GM19463 (cell line): ENCODE measurements at regions not wholly inside any gene's neighbourhood (a gene's known extent, or its start where the extent isn't known, plus 50 kb on each side); places are given as distances from the start of the nearest gene placed in this dataset.
A peak's percentile ranks its signal among the peaks of the same experiment; 100 is the strongest.
"Not testable (repeated sequence)": the region's sequence is repeated elsewhere in the genome, so short reads cannot be mapped to it uniquely, and the experiment has no call there.

Source experiments
- ATAC-seq: cut with Tn5 transposase; IDR thresholded peaks from one replicate; pipeline ENCODE4 v1.9.1; 2021; ENCODE audit warnings: mild to moderate bottlenecking, moderate library complexity; ENCODE audit not compliant: unreplicated experiment

DNA sequence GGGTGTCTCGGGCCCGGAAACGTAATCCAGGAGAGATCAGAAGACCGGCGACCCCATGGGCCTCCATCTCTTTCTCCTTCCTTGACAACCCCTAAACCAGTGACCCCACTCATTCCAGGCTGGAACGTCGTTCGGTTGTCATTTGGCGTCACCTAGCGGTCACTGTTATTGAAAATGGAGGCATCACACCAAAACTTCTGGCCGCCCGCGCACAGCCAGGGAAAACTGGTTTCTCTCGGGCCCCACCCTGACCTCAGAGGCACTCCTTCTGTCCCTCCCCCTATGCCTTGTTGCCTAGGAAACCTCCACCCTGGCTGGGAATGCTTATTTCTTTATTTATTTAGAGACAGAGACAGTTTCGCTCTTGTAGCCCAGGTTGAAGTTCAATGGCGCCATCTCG, 2327.3 kb upstream of the TPTE start:
- ATAC-seq: peak; percentile 74

DNA sequence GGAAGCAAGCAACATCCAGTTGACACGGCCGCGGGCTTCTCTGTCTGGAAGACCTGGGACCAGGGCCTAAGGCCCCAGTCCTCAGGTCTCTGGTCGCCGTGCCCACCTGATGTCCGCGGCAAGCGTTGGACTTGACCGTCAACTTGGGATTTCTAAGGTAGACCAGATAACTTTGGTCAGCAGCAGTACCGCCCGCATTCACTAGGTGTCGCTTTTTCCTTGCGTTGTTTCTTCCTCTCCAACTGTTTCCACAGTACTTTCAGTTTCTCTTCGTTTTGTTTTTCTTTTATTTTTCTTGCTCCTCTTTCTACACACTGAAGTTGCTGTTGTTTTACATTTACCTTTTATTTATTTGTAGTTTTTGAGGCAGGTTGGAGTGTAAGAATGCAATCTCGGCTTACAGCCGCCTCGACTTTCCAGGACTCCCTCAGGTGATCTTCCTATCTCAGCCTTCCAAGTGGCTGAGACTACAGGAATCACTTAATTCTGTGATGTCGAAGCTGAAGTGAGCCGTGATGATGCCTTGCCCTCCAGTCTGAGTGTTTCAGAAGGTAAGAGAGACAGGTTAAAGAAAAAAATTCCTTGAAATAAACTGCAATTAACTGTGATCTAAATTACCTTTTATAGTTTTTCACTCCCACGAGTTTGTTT, 2323.9 kb upstream of the TPTE start:
- not testable (repeated sequence) for ATAC-seq

GRCh38 chr21:8205094-8205891, 2316.1 kb upstream of the TPTE start:
- ATAC-seq: not testable (repeated sequence)

DNA sequence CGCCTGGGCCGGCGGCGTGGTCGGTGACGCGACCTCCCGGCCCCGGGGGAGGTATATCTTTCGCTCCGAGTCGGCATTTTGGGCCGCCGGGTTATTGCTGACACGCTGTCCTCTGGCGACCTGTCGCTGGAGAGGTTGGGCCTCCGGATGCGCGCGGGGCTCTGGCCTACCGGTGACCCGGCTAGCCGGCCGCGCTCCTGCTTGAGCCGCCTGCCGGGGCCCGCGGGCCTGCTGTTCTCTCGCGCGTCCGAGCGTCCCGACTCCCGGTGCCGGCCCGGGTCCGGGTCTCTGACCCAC, 2315.5 kb upstream of the TPTE start:
- ATAC-seq: not testable (repeated sequence)

DNA sequence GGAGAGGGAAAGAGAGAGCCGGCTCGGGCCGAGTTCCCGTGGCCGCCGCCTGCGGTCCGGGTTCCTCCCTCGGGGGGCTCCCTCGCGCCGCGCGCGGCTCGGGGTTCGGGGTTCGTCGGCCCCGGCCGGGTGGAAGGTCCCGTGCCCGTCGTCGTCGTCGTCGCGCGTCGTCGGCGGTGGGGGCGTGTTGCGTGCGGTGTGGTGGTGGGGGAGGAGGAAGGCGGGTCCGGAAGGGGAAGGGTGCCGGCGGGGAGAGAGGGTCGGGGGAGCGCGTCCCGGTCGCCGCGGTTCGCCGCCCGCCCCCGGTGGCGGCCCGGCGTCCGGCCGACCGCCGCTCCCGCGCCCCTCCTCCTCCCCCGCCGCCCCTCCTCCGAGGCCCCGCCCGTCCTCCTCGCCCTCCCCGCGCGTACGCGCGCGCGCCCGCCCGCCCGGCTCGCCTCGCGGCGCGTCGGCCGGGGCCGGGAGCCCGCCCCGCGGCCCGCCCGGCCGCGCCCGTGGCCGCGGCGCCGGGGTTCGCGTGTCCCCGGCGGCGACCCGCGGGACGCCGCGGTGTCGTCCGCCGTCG, 2308.3 kb upstream of the TPTE start:
- not testable (repeated sequence) for ATAC-seq

DNA sequence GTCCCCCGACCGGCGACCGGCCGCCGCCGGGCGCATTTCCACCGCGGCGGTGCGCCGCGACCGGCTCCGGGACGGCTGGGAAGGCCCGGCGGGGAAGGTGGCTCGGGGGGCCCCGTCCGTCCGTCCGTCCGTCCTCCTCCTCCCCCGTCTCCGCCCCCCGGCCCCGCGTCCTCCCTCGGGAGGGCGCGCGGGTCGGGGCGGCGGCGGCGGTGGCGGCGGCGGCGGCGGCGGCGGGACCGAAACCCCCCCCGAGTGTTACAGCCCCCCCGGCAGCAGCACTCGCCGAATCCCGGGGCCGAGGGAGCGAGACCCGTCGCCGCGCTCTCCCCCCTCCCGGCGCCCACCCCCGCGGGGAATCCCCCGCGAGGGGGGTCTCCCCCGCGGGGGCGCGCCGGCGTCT, 2306.8 kb upstream of the TPTE start:
- not testable (repeated sequence) for ATAC-seq

DNA sequence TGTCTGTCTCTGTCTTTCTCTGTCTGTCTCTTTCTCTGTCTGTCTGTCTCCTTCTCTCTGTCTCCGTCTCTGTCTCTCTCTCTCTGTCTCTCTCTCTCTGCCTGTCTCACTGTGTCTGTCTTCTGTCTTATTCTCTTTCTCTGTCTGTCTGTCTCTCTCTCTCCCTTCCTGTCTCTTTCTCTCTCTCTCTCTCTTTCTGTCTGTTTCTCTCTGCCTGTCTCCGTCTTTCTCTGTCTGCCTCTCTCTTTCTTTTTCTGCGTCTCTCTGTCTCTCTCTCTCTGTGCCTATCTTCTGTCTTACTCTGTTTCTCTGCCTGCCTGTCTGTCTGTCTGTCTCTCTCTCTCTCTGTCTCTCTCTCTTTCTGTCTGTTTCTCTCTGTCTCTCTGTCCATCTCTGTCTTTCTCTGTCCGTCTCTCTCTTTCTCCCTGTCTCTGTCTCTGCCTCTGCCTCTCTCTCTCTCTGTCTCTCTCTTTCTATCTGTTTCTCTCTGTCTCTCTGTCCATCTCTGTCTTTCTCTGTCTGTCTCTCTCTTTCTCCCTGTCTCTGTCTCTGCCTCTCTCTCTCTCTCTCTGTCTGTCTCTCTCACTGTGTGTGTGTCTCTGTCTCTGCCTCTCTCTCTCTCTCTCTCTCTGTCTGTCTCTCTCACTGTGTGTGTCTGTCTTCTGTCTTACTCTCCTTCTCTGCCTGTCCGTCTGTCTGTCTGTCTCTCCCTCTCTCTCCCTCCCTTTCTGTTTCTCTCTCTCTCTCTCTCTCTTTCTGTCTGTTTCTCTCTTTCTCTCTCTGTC, 2291.8 kb upstream of the TPTE start:
- ATAC-seq: not testable (repeated sequence)

GRCh38 chr21:8231252-8231651, 2290.1 kb upstream of the TPTE start:
- ATAC-seq: not testable (repeated sequence)

DNA sequence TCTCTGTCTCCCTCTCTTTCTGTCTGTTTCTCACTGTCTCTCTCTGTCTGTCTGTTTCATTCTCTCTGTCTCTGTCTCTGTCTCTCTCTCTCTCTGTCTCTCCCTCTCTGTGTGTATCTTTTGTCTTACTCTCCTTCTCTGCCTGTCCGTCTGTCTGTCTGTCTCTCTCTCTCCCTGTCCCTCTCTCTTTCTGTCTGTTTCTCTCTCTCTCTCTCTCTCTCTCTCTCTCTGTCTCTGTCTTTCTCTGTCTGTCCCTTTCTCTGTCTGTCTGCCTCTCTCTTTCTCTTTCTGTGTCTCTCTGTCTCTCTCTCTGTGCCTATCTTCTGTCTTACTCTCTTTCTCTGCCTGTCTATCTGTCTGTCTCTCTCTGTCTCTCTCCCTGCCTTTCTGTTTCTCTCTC, 2288.4 kb upstream of the TPTE start:
- not testable (repeated sequence) for ATAC-seq

DNA sequence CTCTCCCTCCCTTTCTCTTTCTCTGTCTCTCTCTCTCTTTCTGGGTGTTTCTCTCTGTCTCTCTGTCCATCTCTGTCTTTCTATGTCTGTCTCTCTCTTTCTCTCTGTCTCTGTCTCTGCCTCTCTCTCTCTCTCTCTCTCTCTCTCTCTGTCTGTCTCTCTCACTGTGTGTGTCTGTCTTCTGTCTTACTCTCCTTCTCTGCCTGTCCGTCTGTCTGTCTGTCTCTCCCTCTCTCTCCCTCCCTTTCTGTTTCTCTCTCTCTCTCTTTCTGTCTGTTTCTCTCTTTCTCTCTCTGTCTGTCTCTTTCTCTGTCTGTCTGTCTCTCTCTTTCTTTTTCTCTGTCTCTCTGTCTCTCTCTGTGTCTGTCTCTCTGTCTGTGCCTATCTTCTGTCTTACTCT, 2287.3 kb upstream of the TPTE start:
- ATAC-seq: not testable (repeated sequence)

DNA sequence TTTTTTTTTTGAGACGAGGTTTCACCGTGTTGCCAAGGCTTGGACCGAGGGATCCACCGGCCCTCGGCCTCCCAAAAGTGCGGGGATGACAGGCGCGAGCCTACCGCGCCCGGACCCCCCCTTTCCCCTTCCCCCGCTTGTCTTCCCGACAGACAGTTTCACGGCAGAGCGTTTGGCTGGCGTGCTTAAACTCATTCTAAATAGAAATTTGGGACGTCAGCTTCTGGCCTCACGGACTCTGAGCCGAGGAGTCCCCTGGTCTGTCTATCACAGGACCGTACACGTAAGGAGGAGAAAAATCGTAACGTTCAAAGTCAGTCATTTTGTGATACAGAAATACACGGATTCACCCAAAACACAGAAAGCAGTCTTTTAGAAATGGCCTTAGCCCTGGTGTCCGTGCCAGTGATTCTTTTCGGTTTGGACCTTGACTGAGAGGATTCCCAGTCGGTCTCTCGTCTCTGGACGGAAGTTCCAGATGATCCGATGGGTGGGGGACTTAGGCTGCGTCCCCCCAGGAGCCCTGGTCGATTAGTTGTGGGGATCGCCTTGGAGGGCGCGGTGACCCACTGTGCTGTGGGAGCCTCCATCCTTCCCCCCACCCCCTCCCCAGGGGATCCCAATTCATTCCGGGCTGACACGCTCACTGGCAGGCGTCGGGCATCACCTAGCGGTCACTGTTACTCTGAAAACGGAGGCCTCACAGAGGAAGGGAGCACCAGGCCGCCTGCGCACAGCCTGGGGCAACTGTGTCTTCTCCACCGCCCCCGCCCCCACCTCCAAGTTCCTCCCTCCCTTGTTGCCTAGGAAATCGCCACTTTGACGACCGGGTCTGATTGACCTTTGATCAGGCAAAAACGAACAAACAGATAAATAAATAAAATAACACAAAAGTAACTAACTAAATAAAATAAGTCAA, 2276.4 kb upstream of the TPTE start:
- ATAC-seq: peak; percentile 30

DNA sequence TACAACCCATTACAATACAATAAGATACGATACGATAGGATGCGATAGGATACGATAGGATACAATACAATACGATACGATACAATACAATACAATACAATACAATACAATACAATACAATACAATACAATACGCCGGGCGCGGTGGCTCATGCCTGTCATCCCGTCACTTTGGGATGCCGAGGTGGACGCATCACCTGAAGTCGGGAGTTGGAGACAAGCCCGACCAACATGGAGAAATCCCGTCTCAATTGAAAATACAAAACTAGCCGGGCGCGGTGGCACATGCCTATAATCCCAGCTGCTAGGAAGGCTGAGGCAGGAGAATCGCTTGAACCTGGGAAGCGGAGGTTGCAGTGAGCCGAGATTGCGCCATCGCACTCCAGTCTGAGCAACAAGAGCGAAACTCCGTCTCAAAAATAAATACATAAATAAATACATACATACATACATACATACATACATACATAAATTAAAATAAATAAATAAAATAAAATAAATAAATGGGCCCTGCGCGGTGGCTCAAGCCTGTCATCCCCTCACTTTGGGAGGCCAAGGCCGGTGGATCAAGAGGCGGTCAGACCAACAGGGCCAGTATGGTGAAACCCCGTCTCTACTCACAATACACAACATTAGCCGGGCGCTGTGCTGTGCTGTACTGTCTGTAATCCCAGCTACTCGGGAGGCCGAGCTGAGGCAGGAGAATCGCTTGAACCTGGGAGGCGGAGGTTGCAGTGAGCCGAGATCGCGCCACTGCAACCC, 2275.6 kb upstream of the TPTE start:
- ATAC-seq: peak; percentile 67

DNA sequence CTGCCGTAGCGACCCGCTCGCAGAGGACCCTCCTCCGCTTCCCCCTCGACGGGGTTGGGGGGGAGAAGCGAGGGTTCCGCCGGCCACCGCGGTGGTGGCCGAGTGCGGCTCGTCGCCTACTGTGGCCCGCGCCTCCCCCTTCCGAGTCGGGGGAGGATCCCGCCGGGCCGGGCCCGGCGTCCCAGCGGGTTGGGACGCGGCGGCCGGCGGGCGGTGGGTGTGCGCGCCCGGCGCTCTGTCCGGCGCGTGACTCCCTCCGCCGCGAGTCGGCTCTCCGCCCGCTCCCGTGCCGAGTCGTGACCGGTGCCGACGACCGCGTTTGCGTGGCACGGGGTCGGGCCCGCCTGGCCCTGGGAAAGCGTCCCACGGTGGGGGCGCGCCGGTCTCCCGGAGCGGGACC, 2269.7 kb upstream of the TPTE start:
- ATAC-seq: not testable (repeated sequence)

DNA sequence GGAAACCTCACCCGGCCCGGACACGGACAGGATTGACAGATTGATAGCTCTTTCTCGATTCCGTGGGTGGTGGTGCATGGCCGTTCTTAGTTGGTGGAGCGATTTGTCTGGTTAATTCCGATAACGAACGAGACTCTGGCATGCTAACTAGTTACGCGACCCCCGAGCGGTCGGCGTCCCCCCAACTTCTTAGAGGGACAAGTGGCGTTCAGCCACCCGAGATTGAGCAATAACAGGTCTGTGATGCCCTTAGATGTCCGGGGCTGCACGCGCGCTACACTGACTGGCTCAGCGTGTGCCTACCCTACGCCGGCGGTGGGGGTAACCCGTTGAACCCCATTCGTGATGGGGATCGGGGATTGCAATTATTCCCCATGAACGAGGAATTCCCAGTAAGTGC, 2266.3 kb upstream of the TPTE start:
- ATAC-seq: not testable (repeated sequence)

DNA sequence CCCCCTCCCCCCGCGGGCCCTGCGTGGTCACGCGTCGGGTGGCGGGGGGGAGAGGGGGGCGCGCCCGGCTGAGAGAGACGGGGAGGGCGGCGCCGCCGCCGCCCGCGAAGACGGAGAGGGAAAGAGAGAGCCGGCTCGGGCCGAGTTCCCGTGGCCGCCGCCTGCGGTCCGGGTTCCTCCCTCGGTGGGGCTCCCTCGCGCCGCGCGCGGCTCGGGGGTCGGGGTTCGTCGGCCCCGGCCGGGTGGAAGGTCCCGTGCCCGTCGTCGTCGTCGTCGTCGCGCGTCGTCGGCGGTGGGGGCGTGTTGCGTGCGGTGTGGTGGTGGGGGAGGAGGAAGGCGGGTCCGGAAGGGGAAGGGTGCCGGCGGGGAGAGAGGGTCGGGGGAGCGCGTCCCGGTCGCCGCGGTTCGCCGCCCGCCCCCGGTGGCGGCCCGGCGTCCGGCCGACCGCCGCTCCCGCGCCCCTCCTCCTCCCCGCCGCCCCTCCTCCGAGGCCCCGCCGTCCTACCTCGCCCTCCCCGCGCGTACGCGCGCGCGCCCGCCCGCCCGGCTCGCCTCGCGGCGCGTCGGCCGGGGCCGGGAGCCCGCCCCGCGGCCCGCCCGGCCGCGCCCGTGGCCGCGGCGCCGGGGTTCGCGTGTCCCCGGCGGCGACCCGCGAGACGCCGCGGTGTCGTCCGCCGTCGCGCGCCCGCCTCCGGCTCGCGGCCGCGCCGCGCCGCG, 2264.1 kb upstream of the TPTE start:
- not testable (repeated sequence) for ATAC-seq

DNA sequence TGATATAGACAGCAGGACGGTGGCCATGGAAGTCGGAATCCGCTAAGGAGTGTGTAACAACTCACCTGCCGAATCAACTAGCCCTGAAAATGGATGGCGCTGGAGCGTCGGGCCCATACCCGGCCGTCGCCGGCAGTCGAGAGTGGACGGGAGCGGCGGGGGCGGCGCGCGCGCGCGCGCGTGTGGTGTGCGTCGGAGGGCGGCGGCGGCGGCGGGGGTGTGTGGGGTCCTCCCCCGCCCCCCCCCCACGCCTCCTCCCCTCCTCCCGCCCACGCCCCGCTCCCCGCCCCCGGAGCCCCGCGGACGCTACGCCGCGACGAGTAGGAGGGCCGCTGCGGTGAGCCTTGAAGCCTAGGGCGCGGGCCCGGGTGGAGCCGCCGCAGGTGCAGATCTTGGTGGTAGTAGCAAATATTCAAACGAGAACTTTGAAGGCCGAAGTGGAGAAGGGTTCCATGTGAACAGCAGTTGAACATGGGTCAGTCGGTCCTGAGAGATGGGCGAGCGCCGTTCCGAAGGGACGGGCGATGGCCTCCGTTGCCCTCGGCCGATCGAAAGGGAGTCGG, 2261.2 kb upstream of the TPTE start:
- ATAC-seq: not testable (repeated sequence)
